ENCODE measurements at regions not wholly inside any gene's neighbourhood (a gene's known extent, or its start where the extent isn't known, plus 50 kb on each side); places are given as distances from the start of the nearest gene placed in this dataset.

DNA sequence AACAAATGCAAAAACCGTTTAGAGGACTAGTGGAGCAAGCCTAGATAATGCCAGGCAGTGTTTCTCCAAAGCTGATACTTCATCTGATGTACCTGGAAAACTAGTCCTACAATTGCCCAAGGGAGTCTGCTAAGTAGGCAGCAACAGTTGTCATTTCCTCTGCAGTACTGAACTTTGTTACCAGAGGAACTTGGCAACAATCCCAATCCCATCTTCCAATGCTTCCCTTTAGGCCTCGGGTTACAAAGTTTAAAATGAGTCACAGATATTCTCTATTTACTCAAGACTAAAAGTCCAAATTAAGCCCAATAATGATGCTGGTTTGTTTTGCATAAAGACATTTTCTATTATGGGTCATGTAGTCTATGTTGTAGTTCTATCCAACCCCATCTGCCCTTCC lies 120.0 kb upstream of the GLRA2 start:
- CTCF ChIA-PET: no interaction called here
- H3K27ac ChIP-seq (ENCODE audit: extremely low read depth, low read depth, low read length): no peak overlapping the region
- no peak for TF ChIP-seq ZNF449 (tag by site-specific recombination; IDR thresholded peaks at IDR 0.05)
- TF ChIP-seq ZNF133 (tag by site-specific recombination; IDR thresholded peaks at IDR 0.05): no peak
- TF ChIP-seq CTCF (tag by site-specific recombination; IDR thresholded peaks at IDR 0.05): no peak
- no peak for TF ChIP-seq ZNF416 (tag by site-specific recombination; IDR thresholded peaks at IDR 0.05)
- TF ChIP-seq ZBTB17 (tag by site-specific recombination; IDR thresholded peaks at IDR 0.05): no peak
- no peak for TF ChIP-seq AEBP2 (tag by site-specific recombination; IDR thresholded peaks at IDR 0.05; ENCODE audit: borderline replicate concordance)
- TF ChIP-seq, protein P1, sequence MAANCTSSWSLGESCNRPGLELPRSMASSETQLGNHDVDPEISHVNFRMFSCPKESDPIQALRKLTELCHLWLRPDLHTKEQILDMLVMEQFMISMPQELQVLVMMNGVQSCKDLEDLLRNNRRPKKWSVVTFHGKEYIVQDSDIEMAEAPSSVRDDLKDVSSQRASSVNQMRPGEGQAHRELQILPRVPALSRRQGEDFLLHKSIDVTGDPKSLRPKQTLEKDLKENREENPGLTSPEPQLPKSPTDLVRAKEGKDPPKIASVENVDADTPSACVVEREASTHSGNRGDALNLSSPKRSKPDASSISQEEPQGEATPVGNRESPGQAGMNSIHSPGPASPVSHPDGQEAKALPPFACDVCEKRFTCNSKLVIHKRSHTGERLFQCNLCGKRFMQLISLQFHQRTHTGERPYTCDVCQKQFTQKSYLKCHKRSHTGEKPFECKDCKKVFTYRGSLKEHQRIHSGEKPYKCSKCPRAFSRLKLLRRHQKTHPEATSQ (tag by site-specific recombination; IDR thresholded peaks at IDR 0.05): no peak
- TF ChIP-seq ZNF2 (tag by site-specific recombination; IDR thresholded peaks at IDR 0.05): no peak
- TF ChIP-seq ZBTB26 (tag by site-specific recombination; optimal IDR thresholded peaks at IDR 0.05): no peak
- TF ChIP-seq HIC1 (tag by site-specific recombination; IDR thresholded peaks at IDR 0.05): no peak
- no peak for TF ChIP-seq ZNF169 (tag by site-specific recombination; IDR thresholded peaks at IDR 0.05)
- TF ChIP-seq, protein P2, sequence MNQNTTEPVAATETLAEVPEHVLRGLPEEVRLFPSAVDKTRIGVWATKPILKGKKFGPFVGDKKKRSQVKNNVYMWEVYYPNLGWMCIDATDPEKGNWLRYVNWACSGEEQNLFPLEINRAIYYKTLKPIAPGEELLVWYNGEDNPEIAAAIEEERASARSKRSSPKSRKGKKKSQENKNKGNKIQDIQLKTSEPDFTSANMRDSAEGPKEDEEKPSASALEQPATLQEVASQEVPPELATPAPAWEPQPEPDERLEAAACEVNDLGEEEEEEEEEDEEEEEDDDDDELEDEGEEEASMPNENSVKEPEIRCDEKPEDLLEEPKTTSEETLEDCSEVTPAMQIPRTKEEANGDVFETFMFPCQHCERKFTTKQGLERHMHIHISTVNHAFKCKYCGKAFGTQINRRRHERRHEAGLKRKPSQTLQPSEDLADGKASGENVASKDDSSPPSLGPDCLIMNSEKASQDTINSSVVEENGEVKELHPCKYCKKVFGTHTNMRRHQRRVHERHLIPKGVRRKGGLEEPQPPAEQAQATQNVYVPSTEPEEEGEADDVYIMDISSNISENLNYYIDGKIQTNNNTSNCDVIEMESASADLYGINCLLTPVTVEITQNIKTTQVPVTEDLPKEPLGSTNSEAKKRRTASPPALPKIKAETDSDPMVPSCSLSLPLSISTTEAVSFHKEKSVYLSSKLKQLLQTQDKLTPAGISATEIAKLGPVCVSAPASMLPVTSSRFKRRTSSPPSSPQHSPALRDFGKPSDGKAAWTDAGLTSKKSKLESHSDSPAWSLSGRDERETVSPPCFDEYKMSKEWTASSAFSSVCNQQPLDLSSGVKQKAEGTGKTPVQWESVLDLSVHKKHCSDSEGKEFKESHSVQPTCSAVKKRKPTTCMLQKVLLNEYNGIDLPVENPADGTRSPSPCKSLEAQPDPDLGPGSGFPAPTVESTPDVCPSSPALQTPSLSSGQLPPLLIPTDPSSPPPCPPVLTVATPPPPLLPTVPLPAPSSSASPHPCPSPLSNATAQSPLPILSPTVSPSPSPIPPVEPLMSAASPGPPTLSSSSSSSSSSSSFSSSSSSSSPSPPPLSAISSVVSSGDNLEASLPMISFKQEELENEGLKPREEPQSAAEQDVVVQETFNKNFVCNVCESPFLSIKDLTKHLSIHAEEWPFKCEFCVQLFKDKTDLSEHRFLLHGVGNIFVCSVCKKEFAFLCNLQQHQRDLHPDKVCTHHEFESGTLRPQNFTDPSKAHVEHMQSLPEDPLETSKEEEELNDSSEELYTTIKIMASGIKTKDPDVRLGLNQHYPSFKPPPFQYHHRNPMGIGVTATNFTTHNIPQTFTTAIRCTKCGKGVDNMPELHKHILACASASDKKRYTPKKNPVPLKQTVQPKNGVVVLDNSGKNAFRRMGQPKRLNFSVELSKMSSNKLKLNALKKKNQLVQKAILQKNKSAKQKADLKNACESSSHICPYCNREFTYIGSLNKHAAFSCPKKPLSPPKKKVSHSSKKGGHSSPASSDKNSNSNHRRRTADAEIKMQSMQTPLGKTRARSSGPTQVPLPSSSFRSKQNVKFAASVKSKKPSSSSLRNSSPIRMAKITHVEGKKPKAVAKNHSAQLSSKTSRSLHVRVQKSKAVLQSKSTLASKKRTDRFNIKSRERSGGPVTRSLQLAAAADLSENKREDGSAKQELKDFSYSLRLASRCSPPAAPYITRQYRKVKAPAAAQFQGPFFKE (tag by site-specific recombination; IDR thresholded peaks at IDR 0.05; ENCODE audit: borderline replicate concordance): no peak

More for the DNA sequence above, 120.0 kb upstream of the GLRA2 start:
- H3K4me1 ChIP-seq (ENCODE audit: control insufficient read depth, insufficient read depth, low read length): no peaks in the 10 kb centered on the region
- H3K9me3 ChIP-seq (ENCODE audit: control insufficient read depth, insufficient read depth, low read depth, low read length): no peaks in the 10 kb centered on the region
- H3K36me3 ChIP-seq (ENCODE audit: control insufficient read depth in 2 of 2, insufficient read depth in 1 of 2, low read length in 2 of 2): no peaks in the 10 kb centered on the region
- no peak overlapping the region for H3K4me3 ChIP-seq (ENCODE audit: low read depth, low read length)
- POLR2A ChIA-PET: no interaction called here

Data from HEK293 (cell line).